ENCODE measurements at regions not wholly inside any gene's neighbourhood (a gene's known extent, or its start where the extent isn't known, plus 50 kb on each side); places are given as distances from the start of the nearest gene placed in this dataset.

DNA sequence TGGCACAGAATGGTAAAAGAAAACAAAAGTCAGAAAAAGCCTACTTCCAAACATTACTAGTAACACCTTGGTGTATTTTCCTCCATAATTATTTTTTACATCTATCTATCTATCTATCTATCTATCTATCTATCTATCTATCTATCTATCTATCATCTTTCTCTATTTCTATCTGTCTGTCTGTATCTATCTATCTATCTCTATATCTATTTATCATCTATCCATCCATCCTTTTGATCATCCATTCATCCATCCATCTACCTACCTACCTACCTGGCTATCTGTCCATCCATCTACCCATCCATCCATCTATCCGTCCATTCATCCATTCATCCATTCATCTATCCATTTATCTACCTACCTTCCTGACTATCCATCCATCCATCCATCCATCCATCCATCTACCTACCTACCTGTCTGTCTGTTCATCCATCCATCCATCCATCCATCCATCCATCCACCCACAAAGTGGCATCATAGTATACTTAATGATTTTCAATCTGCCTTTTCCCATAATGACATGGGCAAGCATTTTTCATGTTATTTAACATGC is 121.9 kb upstream of the NEK6 start:
- TF ChIP-seq, protein P1, sequence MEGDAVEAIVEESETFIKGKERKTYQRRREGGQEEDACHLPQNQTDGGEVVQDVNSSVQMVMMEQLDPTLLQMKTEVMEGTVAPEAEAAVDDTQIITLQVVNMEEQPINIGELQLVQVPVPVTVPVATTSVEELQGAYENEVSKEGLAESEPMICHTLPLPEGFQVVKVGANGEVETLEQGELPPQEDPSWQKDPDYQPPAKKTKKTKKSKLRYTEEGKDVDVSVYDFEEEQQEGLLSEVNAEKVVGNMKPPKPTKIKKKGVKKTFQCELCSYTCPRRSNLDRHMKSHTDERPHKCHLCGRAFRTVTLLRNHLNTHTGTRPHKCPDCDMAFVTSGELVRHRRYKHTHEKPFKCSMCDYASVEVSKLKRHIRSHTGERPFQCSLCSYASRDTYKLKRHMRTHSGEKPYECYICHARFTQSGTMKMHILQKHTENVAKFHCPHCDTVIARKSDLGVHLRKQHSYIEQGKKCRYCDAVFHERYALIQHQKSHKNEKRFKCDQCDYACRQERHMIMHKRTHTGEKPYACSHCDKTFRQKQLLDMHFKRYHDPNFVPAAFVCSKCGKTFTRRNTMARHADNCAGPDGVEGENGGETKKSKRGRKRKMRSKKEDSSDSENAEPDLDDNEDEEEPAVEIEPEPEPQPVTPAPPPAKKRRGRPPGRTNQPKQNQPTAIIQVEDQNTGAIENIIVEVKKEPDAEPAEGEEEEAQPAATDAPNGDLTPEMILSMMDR (IDR thresholded peaks at IDR 0.05; ENCODE audit: low read depth, low read length) = no peak
- TF ChIP-seq, protein P2, sequence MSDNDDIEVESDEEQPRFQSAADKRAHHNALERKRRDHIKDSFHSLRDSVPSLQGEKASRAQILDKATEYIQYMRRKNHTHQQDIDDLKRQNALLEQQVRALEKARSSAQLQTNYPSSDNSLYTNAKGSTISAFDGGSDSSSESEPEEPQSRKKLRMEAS (IDR thresholded peaks at IDR 0.05; ENCODE audit: low read depth, low read length) = no peak
- no peak for TF ChIP-seq POLR2A (IDR thresholded peaks at IDR 0.05; ENCODE audit: extremely low read depth, insufficient read length)

Measured in NB4 (cell line).